ENCODE measurements at regions not wholly inside any gene's neighbourhood (a gene's known extent, or its start where the extent isn't known, plus 50 kb on each side); places are given as distances from the start of the nearest gene placed in this dataset.

DNA sequence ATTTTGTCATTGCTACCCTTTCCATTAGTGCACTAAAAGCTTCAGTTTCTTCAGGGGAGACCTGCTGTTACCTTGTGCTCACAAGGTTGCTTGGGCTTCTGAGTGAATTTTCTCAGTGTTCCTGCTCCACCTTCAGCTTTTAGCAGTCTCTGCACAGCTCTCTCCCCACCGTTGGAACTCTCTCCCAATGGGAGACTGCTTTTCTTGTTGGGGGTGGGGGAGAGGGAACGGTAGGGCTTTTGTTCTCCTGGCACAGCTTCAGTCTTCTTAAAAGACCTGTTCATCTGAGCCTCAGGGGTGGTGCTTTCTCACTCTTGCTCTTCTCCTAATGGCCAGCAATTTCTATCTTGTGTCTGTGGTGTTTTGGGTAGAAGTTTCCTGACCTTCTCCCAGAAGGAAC lies 915.7 kb downstream of the EFNA5 start:
- H3K36me3 ChIP-seq (ENCODE audit: insufficient read depth in 1 of 2, low read depth in 1 of 2): no peaks in the 10 kb centered on the region
- no peak overlapping the region for H3K4me3 ChIP-seq
- ATAC-seq: no peak
- H3K27me3 ChIP-seq (ENCODE audit: insufficient read depth in 3 of 3, low read length in 2 of 3): no peaks in the 10 kb centered on the region
- H3K27ac ChIP-seq: no peak overlapping the region
- H3K4me1 ChIP-seq: no peaks in the 10 kb centered on the region
- TF ChIP-seq, protein P1, sequence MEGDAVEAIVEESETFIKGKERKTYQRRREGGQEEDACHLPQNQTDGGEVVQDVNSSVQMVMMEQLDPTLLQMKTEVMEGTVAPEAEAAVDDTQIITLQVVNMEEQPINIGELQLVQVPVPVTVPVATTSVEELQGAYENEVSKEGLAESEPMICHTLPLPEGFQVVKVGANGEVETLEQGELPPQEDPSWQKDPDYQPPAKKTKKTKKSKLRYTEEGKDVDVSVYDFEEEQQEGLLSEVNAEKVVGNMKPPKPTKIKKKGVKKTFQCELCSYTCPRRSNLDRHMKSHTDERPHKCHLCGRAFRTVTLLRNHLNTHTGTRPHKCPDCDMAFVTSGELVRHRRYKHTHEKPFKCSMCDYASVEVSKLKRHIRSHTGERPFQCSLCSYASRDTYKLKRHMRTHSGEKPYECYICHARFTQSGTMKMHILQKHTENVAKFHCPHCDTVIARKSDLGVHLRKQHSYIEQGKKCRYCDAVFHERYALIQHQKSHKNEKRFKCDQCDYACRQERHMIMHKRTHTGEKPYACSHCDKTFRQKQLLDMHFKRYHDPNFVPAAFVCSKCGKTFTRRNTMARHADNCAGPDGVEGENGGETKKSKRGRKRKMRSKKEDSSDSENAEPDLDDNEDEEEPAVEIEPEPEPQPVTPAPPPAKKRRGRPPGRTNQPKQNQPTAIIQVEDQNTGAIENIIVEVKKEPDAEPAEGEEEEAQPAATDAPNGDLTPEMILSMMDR (IDR thresholded peaks at IDR 0.05): no peak
- DNase-seq: no peak
- WGBS, 3 donors: 7 to 18% (median 9%) methylated on average over 2 of the region's 2 CpGs
- H3K9me3 ChIP-seq: no peaks in the 10 kb centered on the region
- intact Hi-C loops (cut with DNase I): no loop called here

DNA sequence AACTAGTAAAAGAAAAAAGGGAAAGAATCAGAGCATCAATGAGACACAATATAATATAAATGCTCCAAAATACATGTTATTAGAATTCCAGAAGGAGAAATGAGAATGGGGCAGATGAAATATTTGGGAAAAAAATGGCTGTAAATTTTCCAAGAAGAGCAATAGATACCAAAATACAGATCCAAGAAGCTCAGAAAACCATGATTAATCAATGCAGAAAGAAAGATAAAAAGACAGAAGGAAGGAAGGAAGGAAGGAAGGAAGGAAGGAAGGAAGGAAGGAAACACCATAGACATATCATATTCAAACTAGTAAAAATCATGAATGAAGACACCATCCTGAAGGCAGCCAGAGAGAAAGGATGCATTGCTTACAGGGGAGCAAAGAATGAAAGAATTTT lies 920.9 kb downstream of the EFNA5 start:
- DNase-seq: no peak
- TF ChIP-seq, protein P1 (IDR thresholded peaks at IDR 0.05): no peak
- no peaks in the 10 kb centered on the region for H3K36me3 ChIP-seq (ENCODE audit: insufficient read depth in 1 of 2, low read depth in 1 of 2)
- no peaks in the 10 kb centered on the region for H3K27me3 ChIP-seq (ENCODE audit: insufficient read depth in 3 of 3, low read length in 2 of 3)
- H3K27ac ChIP-seq: no peak overlapping the region
- H3K4me1 ChIP-seq: no peaks in the 10 kb centered on the region
- intact Hi-C loops (cut with DNase I): loop anchor here in 1 of 2 donors (2.0 kb wide), 1 partner anchor 25 kb away; no protein-coding TSS in a partner anchor
- no peaks in the 10 kb centered on the region for H3K9me3 ChIP-seq
- no peak overlapping the region for H3K4me3 ChIP-seq
- no peak for ATAC-seq

DNA sequence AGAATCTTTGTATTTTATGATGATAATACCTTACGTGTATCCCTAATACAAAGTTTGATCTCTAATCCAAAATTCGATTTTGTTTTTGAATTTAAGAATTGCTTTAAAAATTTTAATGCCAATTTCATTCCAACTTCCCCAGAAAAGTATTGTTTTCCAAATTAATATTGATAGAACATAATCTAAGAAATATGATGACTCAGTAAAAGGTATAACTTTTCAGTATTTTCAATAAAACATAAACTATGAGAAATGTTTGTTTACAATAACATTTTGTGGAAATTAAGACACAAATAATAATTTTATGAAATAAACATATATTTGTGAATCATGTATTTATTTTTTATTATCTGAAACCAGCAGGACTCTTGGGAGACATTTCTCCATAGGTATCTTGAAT lies 931.6 kb downstream of the EFNA5 start:
- H3K4me3 ChIP-seq: no peak overlapping the region
- H3K9me3 ChIP-seq: peaks cover 9% of the 10 kb centered on the region
- WGBS, 3 donors: 79 to 90% (median 84%) methylated on average over 2 of the region's 2 CpGs
- H3K27me3 ChIP-seq (ENCODE audit: insufficient read depth in 3 of 3, low read length in 2 of 3): no peaks in the 10 kb centered on the region
- intact Hi-C loops (cut with DNase I): no loop called here
- no peak overlapping the region for H3K27ac ChIP-seq
- DNase-seq (no peak), ATAC-seq (no peak)
- no peaks in the 10 kb centered on the region for H3K4me1 ChIP-seq
- TF ChIP-seq, protein P1 (IDR thresholded peaks at IDR 0.05): no peak
- H3K36me3 ChIP-seq (ENCODE audit: insufficient read depth in 1 of 2, low read depth in 1 of 2): no peaks in the 10 kb centered on the region

DNA sequence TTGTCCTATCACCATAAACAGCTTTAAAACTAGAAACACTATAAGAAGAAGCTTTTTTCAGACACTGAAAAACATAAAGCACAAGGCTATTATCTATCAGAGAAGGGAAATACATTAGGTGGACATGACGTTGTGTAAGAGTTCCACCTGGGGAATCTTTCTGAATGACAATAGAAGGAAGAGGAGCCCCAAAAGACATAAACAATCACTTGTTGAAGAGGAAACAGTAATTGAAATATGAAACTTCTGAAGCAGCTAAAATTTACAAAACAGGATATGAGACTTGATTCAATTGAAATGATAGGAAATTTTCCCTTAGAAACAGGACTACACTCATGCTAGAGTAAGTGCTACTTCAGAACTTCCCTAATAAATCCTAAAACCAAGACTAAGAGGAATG lies 933.6 kb downstream of the EFNA5 start:
- TF ChIP-seq, protein P1 (IDR thresholded peaks at IDR 0.05): no peak
- DNase-seq (no peak), ATAC-seq (no peak)
- intact Hi-C loops (cut with DNase I): no loop called here
- H3K27ac ChIP-seq: no peak overlapping the region
- peaks cover 9% of the 10 kb centered on the region for H3K9me3 ChIP-seq
- H3K36me3 ChIP-seq (ENCODE audit: insufficient read depth in 1 of 2, low read depth in 1 of 2): no peaks in the 10 kb centered on the region
- H3K4me1 ChIP-seq: no peaks in the 10 kb centered on the region
- 29 to 34% (median 31%) methylated on average over 1 of the region's 1 CpG for WGBS, 3 donors
- no peak overlapping the region for H3K4me3 ChIP-seq
- H3K27me3 ChIP-seq (ENCODE audit: insufficient read depth in 3 of 3, low read length in 2 of 3): no peaks in the 10 kb centered on the region

DNA sequence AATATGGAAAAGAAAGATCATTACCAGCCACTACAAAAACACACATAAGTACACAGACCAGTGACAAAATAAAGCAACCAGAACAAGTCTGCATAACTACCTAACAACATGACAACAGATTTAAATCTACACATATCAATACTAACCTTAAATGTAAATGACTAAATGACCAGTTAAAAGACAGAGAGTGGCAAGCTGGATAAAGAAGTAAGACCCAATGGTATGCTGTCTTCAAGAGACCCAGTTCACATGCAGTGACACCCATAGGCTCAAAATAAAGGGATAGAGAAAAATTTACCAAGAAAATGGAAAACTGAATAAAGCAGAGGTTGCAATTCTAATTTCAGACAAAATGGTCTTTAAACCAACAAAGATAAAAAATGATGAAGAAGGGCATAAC lies 938.1 kb downstream of the EFNA5 start:
- ATAC-seq (no peak), DNase-seq (no peak)
- Histone ChIP-seq H3K27ac (no peak overlapping the region), H3K4me1 (no peaks in the 10 kb centered on the region), H3K36me3 (ENCODE audit: insufficient read depth in 1 of 2, low read depth in 1 of 2) (no peaks in the 10 kb centered on the region), H3K9me3 (peaks cover 9% of the 10 kb centered on the region), H3K4me3 (no peak overlapping the region), H3K27me3 (ENCODE audit: insufficient read depth in 3 of 3, low read length in 2 of 3) (no peaks in the 10 kb centered on the region)
- intact Hi-C loops (cut with DNase I): no loop called here
- TF ChIP-seq, protein P1 (IDR thresholded peaks at IDR 0.05): no peak
